ENCODE measurements at regions not wholly inside any gene's neighbourhood (a gene's known extent, or its start where the extent isn't known, plus 50 kb on each side); places are given as distances from the start of the nearest gene placed in this dataset.

- H3K4me3 ChIP-seq (ENCODE audit: low read depth, low read length): no peak overlapping the region
- ChIA-PET POLR2A (no interaction called here), CTCF (interaction anchor here (1.2 to 2.0 kb wide), 2 partner anchors 12 to 45 kb away, joined by 4 to 5 read pairs; no protein-coding TSS in a partner anchor)
- TF ChIP-seq CTCF (IDR thresholded peaks at IDR 0.05; ENCODE audit: insufficient read depth, low read length, missing control alignments): no peak
- DNase-seq (ENCODE audit: low read depth, low spot score): no peak
Observed at GRCh38 chr11:11742486-11742885, 99.3 kb upstream of the USP47 start.

GRCh38 chr11:11740836-11741235 lies 100.9 kb upstream of the USP47 start:
- ChIA-PET POLR2A (no interaction called here), CTCF (interaction anchor here (1.1 to 2.0 kb wide), 2 partner anchors 46 to 807 kb away, joined by 3 to 5 read pairs; no protein-coding TSS in a partner anchor)
- no peak for DNase-seq (ENCODE audit: low read depth, low spot score)
- no peak overlapping the region for H3K4me3 ChIP-seq (ENCODE audit: low read depth, low read length)
- no peak for TF ChIP-seq CTCF (IDR thresholded peaks at IDR 0.05; ENCODE audit: insufficient read depth, low read length, missing control alignments)

DNA sequence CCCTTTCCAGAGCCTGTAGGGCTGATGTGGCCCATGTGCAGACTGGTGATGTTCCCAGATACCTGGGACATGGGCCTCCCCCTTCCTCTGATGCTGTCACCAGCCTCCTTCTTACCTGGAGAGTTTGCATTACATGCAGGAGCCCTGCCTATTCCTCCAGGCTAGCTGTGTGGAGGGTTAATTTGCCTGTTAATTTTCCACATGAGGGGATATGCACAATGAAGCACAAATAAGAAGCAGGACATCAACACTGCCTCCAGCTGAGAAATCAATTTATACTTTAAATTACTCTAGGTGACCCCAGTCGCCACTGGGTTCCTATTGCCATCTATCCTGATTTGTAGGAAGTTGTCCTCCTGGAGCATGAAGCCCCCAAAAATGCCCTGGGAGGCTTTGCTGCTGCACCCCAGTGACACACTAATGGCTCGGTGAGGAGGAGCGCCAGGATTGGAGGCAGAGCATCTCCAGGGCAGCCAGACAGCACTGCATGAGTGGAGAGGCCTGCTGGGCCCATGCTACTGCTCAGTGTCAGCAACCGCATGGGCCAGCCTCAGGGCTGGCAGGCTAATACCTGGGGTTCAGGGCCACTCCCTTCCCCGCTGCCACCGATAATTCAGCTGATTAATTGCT lies 101.6 kb upstream of the USP47 start:
- CTCF ChIA-PET: interaction anchor here (1.1 kb wide), 1 partner anchor 806 kb away, joined by 3 read pairs; no protein-coding TSS in a partner anchor
- POLR2A ChIA-PET: no interaction called here

DNA sequence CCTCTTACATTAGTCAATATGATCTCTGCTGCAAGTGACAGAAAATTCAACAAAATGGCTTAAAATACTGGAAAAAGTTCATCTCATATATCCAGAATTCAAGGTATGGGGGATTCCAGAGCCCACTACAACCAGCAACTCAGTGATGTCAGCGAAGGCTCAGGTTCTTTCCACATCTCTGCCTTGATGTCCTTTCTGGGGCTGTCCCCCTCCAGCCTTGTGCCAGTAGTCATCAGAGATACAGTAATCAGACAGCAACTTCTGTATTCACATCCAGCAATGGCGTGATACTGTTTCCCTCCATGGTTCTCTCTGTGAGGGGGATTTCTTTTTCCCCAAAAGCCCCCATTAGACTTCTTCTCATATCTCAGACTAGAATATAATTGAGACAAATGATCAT lies 103.4 kb upstream of the USP47 start:
- no peak for DNase-seq (ENCODE audit: low read depth, low spot score)
- H3K4me3 ChIP-seq (ENCODE audit: low read depth, low read length): no peak overlapping the region
- no peak for TF ChIP-seq CTCF (IDR thresholded peaks at IDR 0.05; ENCODE audit: insufficient read depth, low read length, missing control alignments)
- ChIA-PET POLR2A (no interaction called here), CTCF (interaction anchor here (1.5 kb wide), 1 partner anchor 48 kb away, joined by 4 read pairs; no protein-coding TSS in a partner anchor)

More for the DNA sequence above, 101.6 kb upstream of the USP47 start:
- TF ChIP-seq CTCF (IDR thresholded peaks at IDR 0.05; ENCODE audit: insufficient read depth, low read length, missing control alignments): no peak
- no peak overlapping the region for H3K4me3 ChIP-seq (ENCODE audit: low read depth, low read length)
- no peak for DNase-seq (ENCODE audit: low read depth, low spot score)

DNA sequence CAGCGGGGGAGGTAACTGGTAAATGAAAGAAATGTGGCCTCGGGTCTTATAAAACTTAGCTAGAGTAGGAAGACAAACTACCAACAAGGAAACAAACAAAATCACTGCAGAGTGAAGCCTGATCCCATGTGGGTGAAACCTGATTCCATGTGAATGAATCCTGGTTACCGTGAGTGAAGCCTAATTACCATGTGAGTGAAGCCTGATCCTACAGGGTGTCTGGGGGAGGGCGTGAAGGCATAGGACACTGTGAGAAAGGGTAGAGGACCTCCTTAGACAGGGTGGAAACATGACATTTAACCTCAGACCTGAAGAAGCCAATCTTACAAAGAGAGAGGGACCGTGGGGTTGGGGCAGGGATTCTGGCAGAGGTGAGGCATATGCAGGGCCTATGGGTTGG lies 106.2 kb upstream of the USP47 start:
- DNase-seq (ENCODE audit: low read depth, low spot score): no peak
- ChIA-PET CTCF (no interaction called here), POLR2A (no interaction called here)
- no peak overlapping the region for H3K4me3 ChIP-seq (ENCODE audit: low read depth, low read length)
- no peak for TF ChIP-seq CTCF (IDR thresholded peaks at IDR 0.05; ENCODE audit: insufficient read depth, low read length, missing control alignments)

- CTCF ChIA-PET: no interaction called here
- no peak for DNase-seq (ENCODE audit: low read depth, low spot score)
- POLR2A ChIA-PET: no interaction called here
- H3K4me3 ChIP-seq (ENCODE audit: low read depth, low read length): no peak overlapping the region
- TF ChIP-seq CTCF (IDR thresholded peaks at IDR 0.05; ENCODE audit: insufficient read depth, low read length, missing control alignments): no peak
Observed at GRCh38 chr11:11733246-11733747, 108.5 kb upstream of the USP47 start.
